A549 (cell line): ENCODE measurements at regions not wholly inside any gene's neighbourhood (a gene's known extent, or its start where the extent isn't known, plus 50 kb on each side); places are given as distances from the start of the nearest gene placed in this dataset.

ENCODE experiments used
- ATAC-seq, 2 experiments: fragments of 200-7000 bp in 1 of 2; fragments of >200 bp in 1 of 2; cut with Nextera tagmentation in 1 of 2; cut with Tn5 transposase in 1 of 2; 3 replicates each; pipeline versions ENCODE4 v1.8.0 to v1.9.1; 2018 to 2020; ENCODE audit warnings: mild to moderate bottlenecking in 1 of 2, moderate library complexity in 1 of 2
- CTCF ChIA-PET: fragments of 300-600 bp; sonication (Branson Sonifier 250); formaldehyde crosslinking; extraction: SDS; loops from one replicate; lab custom pipeline; 2021; ENCODE audit warnings: antibody characterized with exemption, inconsistent platforms; lab: Yijun Ruan, JAX
- POLR2A ChIA-PET: fragments of 350-600 bp; formaldehyde crosslinking; extraction: SDS; loops from one replicate; lab custom pipeline; 2021; ENCODE audit warnings: antibody characterized with exemption, inconsistent platforms; lab: Yijun Ruan, JAX
- DNase-seq, 2 experiments: peaks; one replicate each; pipeline versions ENCODE4 v3.0.0 to v3.0.0-alpha.2; 2011 to 2016; ENCODE audit warnings: low read depth in 1 of 2, low spot score in 1 of 2
- FAIRE-seq: peaks from 2 replicates; lab custom pipeline; 2011; peaks lifted over from hg19 to GRCh38; lab: Jason Lieb, UNC
- H3K27ac ChIP-seq, 2 experiments: fragments of >200 bp; sonication (Bioruptor Twin); formaldehyde crosslinking; 3 replicates each; pipeline ENCODE4 v1.5.1; 2016 to 2017
- H3K4me1 ChIP-seq: fragments of >200 bp; sonication (Bioruptor Twin); formaldehyde crosslinking; 3 replicates; pipeline ENCODE4 v1.6.1; 2016
- H3K4me2 ChIP-seq: fragments of >200 bp; sonication (Bioruptor Twin); formaldehyde crosslinking; 3 replicates; pipeline ENCODE4 v1.6.1; 2016
- H3K4me3 ChIP-seq: fragments of >200 bp; sonication (Bioruptor Twin); formaldehyde crosslinking; 3 replicates; pipeline ENCODE4 v1.5.1; 2016
- H3K9me3 ChIP-seq: fragments of >200 bp; sonication (Bioruptor Twin); formaldehyde crosslinking; 3 replicates; pipeline ENCODE4 v1.6.1; 2016
- BHLHE40 ChIP-seq: IDR thresholded peaks from 2 replicates; pipeline ENCODE4 v1.6.1; 2012; ENCODE audit warnings: low read depth, low read length, inconsistent platforms
- CBX2 ChIP-seq: fragments of 200-600 bp; sonication (generic); IDR thresholded peaks from 2 replicates; pipeline ENCODE4 v1.6.1; 2016; ENCODE audit warnings: low read depth, mild to moderate bottlenecking, borderline replicate concordance
- CEBPB ChIP-seq, 2 experiments: fragments of >200 bp in 1 of 2; sonication (Bioruptor Twin) in 1 of 2; formaldehyde crosslinking in 1 of 2; IDR thresholded peaks; 2 replicates each; pipeline ENCODE4 v1.6.1; 2012 to 2016
- CTCF ChIP-seq: fragments of >200 bp; sonication (Bioruptor Twin); formaldehyde crosslinking; IDR thresholded peaks from 3 replicates; pipeline ENCODE4 v1.5.1; 2016
- EHF ChIP-seq: fragments of 250-450 bp; sonication (Bioruptor Pico); IDR thresholded peaks from 2 replicates; pipeline ENCODE4 v1.5.0; 2020; ENCODE audit warnings: mild to moderate bottlenecking
- ESRRA ChIP-seq: fragments of 150-350 bp; IDR thresholded peaks from 2 replicates; pipeline ENCODE4 v1.6.1; 2014; ENCODE audit warnings: mild to moderate bottlenecking, low read length, borderline replicate concordance
- FOXS1 ChIP-seq: fragments of 250-450 bp; sonication (Bioruptor Pico); IDR thresholded peaks from 2 replicates; pipeline ENCODE4 v1.5.0; 2020; ENCODE audit warnings: mild to moderate bottlenecking, moderate library complexity
- HDAC2 ChIP-seq: fragments of 200-600 bp; sonication (generic); IDR thresholded peaks from 2 replicates; pipeline ENCODE4 v1.6.1; 2016
- JUN ChIP-seq, 2 experiments: fragments of >200 bp; sonication (Bioruptor Twin); formaldehyde crosslinking; IDR thresholded peaks; 2 replicates in 1 of 2; 3 replicates in 1 of 2; pipeline ENCODE4 v1.6.1; 2016 to 2017
- KDM1A ChIP-seq: fragments of 200-600 bp; sonication (generic); IDR thresholded peaks from 2 replicates; pipeline ENCODE4 v1.6.1; 2016; ENCODE audit warnings: low read depth, mild to moderate bottlenecking
- KDM5A ChIP-seq: fragments of 200-600 bp; sonication (generic); IDR thresholded peaks from 2 replicates; pipeline ENCODE4 v1.6.1; 2016; ENCODE audit warnings: antibody characterized with exemption, mild to moderate bottlenecking
- MAFK ChIP-seq: fragments of 450-650 bp; IDR thresholded peaks from 2 replicates; pipeline ENCODE4 v1.6.1; 2014; ENCODE audit not compliant: partially characterized antibody
- MAZ ChIP-seq: fragments of 150-350 bp; IDR thresholded peaks from 2 replicates; pipeline ENCODE4 v1.6.1; 2014; ENCODE audit warnings: antibody characterized with exemption, low read depth, low read length, borderline replicate concordance
- NPAS2 ChIP-seq: fragments of 250-450 bp; sonication (Bioruptor Pico); IDR thresholded peaks from 2 replicates; pipeline ENCODE4 v1.8.0; 2022; ENCODE audit warnings: mild to moderate bottlenecking, moderate library complexity, borderline replicate concordance
- PBX3 ChIP-seq: IDR thresholded peaks from 2 replicates; pipeline ENCODE4 v1.6.1; 2012
- POLR2A ChIP-seq: IDR thresholded peaks from 2 replicates; pipeline ENCODE4 v1.6.1; 2012; ENCODE audit warnings: mild to moderate bottlenecking, low read length
- RAD21 ChIP-seq, 2 experiments: fragments of >200 bp in 1 of 2; sonication (Bioruptor Twin) in 1 of 2; formaldehyde crosslinking in 1 of 2; IDR thresholded peaks in 1 of 2; conservative IDR thresholded peaks in 1 of 2; 2 replicates in 1 of 2; 3 replicates in 1 of 2; pipeline ENCODE4 v1.6.1; 2012 to 2018; ENCODE audit warnings: inconsistent platforms in 1 of 2
- RARB ChIP-seq: fragments of 250-450 bp; sonication (Bioruptor Pico); IDR thresholded peaks from 2 replicates; pipeline ENCODE4 v1.8.0; 2021; ENCODE audit warnings: mild to moderate bottlenecking, moderate library complexity
- REST ChIP-seq: fragments of 200-600 bp; sonication (generic); IDR thresholded peaks from 2 replicates; pipeline ENCODE4 v1.6.1; 2016; ENCODE audit warnings: antibody characterized with exemption, mild to moderate bottlenecking, moderate library complexity
- RFX5 ChIP-seq: fragments of 450-650 bp; IDR thresholded peaks from 2 replicates; pipeline ENCODE4 v1.7.1; 2014; ENCODE audit warnings: antibody characterized with exemption, mild to moderate bottlenecking, moderate library complexity
- SMC3 ChIP-seq: fragments of >200 bp; sonication (Bioruptor Twin); formaldehyde crosslinking; IDR thresholded peaks from 3 replicates; pipeline ENCODE4 v1.6.1; 2018; ENCODE audit warnings: inconsistent platforms
- TFCP2L1 ChIP-seq: fragments of 250-450 bp; sonication (Bioruptor Pico); IDR thresholded peaks from 2 replicates; pipeline ENCODE4 v1.5.0; 2021; ENCODE audit warnings: mild to moderate bottlenecking
- USF2 ChIP-seq: fragments of 450-650 bp; IDR thresholded peaks from 2 replicates; pipeline ENCODE4 v1.6.1; 2014; ENCODE audit warnings: antibody characterized with exemption
- ZSCAN20 ChIP-seq: fragments of 250-450 bp; sonication (Bioruptor Pico); IDR thresholded peaks from 2 replicates; pipeline ENCODE4 v1.8.0; 2022; ENCODE audit warnings: mild to moderate bottlenecking, moderate library complexity
- WGBS: methylation state at CpG from one replicate; pipeline ENCODE4 v1.1.6; 2017; ENCODE audit errors: missing lambda C conversion rate; 5-methylcytosine and 5-hydroxymethylcytosine counted together

- H3K9me3 ChIP-seq = 0 out of 3 replicates have a peak, but pooled peaks cover 2% of the 10 kb centered on the region
- TF ChIP-seq KDM5A (no peak), PBX3 (no peak), ESRRA (no peak), REST (no peak), KDM1A (no peak), JUN (IDR thresholded peaks at IDR 0.05) (no peak), EHF (CRISPR knock-in tag) (no peak), RAD21 (conservative IDR thresholded peaks at IDR 0.05 in 1 of 2, IDR thresholded peaks at IDR 0.05 in 1 of 2) (no peak), CBX2 (no peak)
- H3K4me2 ChIP-seq = no peak overlapping the region
- 5% methylated on average over 1 of the region's 1 CpG for WGBS
- H3K27ac ChIP-seq = no peak overlapping the region
- FAIRE-seq (no peak), ATAC-seq (no peak), DNase-seq (no peak)
- H3K4me1 ChIP-seq = no peaks in the 10 kb centered on the region
- POLR2A ChIA-PET = no interaction called here
- CTCF ChIA-PET = interaction anchor here (0.6 kb wide), 1 partner anchor 32 kb away, joined by 5 read pairs; no protein-coding TSS in a partner anchor
- H3K4me3 ChIP-seq = no peak overlapping the region
Observed at GRCh38 chr20:12179692-12180091, 262.0 kb downstream of the BTBD3 start.

GRCh38 chr20:12180107-12180661 is 262.5 kb downstream of the BTBD3 start:
- 4% methylated on average over 5 of the region's 5 CpGs for WGBS
- no peak for DNase-seq
- no peak for TF ChIP-seq MAFK
- no peak for TF ChIP-seq CEBPB (IDR thresholded peaks at IDR 0.05)
- no peak for TF ChIP-seq FOXS1 (CRISPR knock-in tag)
- TF ChIP-seq USF2 = no peak
- no peak for TF ChIP-seq CBX2
- TF ChIP-seq RAD21 (conservative IDR thresholded peaks at IDR 0.05 in 1 of 2, IDR thresholded peaks at IDR 0.05 in 1 of 2) = no peak
- TF ChIP-seq ESRRA = no peak
- TF ChIP-seq RFX5 = no peak
- no peak for TF ChIP-seq SMC3
- no peak for TF ChIP-seq RARB
- TF ChIP-seq POLR2A = no peak
- no peak for TF ChIP-seq HDAC2
- TF ChIP-seq TFCP2L1 (CRISPR knock-in tag) = no peak
- TF ChIP-seq CTCF = no peak
- no peak for TF ChIP-seq NPAS2 (CRISPR knock-in tag)
- no peak for TF ChIP-seq BHLHE40
- no peak for TF ChIP-seq ZSCAN20 (CRISPR knock-in tag)
- TF ChIP-seq MAZ = no peak
- POLR2A ChIA-PET = no interaction called here
- CTCF ChIA-PET = interaction anchor here (0.6 kb wide), 1 partner anchor 32 kb away, joined by 5 read pairs; no protein-coding TSS in a partner anchor
- no peak for ATAC-seq
- Histone ChIP-seq H3K4me1 (no peaks in the 10 kb centered on the region), H3K9me3 (0 out of 3 replicates have a peak, but pooled peaks cover 2% of the 10 kb centered on the region), H3K27ac (no peak overlapping the region), H3K4me3 (no peak overlapping the region), H3K4me2 (no peak overlapping the region)
- peak; percentile 39 for FAIRE-seq
